ENCODE measurements at regions not wholly inside any gene's neighbourhood (a gene's known extent, or its start where the extent isn't known, plus 50 kb on each side); places are given as distances from the start of the nearest gene placed in this dataset.
"Not testable (repeated sequence)": the region's sequence is repeated elsewhere in the genome, so short reads cannot be mapped to it uniquely, and the experiment has no call there.

- no peaks in the 10 kb centered on the region for H3K27me3 Mint-ChIP-seq (ENCODE audit: insufficient read depth, unreplicated experiment)
- POLR2A ChIA-PET: no interaction called here
- intact Hi-C loops (cut with micrococcal nuclease): no loop called here
- CTCF ChIA-PET: no interaction called here
- H3K27ac Mint-ChIP-seq (ENCODE audit: low read depth, unreplicated experiment): no peak overlapping the region
- no peak overlapping the region for H3K4me3 Mint-ChIP-seq (ENCODE audit: unreplicated experiment)
- BruUV-seq (replicated peaks): no TSS peak
- peaks cover 61% of the 10 kb centered on the region for H3K9me3 Mint-ChIP-seq (ENCODE audit: unreplicated experiment)
- TF ChIP-seq, protein P1, sequence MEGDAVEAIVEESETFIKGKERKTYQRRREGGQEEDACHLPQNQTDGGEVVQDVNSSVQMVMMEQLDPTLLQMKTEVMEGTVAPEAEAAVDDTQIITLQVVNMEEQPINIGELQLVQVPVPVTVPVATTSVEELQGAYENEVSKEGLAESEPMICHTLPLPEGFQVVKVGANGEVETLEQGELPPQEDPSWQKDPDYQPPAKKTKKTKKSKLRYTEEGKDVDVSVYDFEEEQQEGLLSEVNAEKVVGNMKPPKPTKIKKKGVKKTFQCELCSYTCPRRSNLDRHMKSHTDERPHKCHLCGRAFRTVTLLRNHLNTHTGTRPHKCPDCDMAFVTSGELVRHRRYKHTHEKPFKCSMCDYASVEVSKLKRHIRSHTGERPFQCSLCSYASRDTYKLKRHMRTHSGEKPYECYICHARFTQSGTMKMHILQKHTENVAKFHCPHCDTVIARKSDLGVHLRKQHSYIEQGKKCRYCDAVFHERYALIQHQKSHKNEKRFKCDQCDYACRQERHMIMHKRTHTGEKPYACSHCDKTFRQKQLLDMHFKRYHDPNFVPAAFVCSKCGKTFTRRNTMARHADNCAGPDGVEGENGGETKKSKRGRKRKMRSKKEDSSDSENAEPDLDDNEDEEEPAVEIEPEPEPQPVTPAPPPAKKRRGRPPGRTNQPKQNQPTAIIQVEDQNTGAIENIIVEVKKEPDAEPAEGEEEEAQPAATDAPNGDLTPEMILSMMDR (IDR thresholded peaks at IDR 0.05; ENCODE audit: unreplicated experiment): no peak
- H3K36me3 Mint-ChIP-seq (ENCODE audit: insufficient read depth, unreplicated experiment): no peaks in the 10 kb centered on the region
- no peaks in the 10 kb centered on the region for H3K4me1 Mint-ChIP-seq (ENCODE audit: insufficient read depth, unreplicated experiment)
- no peak for DNase-seq (ENCODE audit: unreplicated experiment)
These were observed 236.1 kb upstream of the C16orf82 start for GRCh38 chr16:26830428-26831127.

DNA sequence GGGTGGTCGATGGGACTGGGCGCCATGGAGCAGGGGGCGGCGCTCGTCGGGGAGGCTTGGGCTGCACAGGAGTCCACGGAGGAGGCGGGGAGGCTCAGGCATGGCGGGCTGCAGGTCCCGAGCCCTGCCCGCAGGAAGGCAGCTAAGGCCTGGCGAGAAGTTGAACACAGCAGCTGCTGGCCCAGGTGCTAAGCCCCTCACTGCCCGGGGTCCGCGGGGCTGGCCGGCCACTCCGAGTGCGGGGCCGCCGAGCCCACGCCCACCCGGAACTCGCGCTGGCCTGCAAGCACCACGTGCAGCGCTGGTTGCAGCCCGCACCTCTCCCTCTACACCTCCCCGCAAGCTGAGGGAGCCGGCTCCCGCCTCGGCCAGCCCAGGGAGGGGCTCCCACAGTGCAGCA is 230.6 kb upstream of the C16orf82 start:
- H3K9me3 Mint-ChIP-seq (ENCODE audit: unreplicated experiment): peaks cover 38% of the 10 kb centered on the region
- H3K4me3 Mint-ChIP-seq (ENCODE audit: unreplicated experiment); CTCF ChIA-PET; H3K4me1 Mint-ChIP-seq (ENCODE audit: insufficient read depth, unreplicated experiment); H3K27ac Mint-ChIP-seq (ENCODE audit: low read depth, unreplicated experiment); DNase-seq (ENCODE audit: unreplicated experiment); H3K27me3 Mint-ChIP-seq (ENCODE audit: insufficient read depth, unreplicated experiment); H3K36me3 Mint-ChIP-seq (ENCODE audit: insufficient read depth, unreplicated experiment); intact Hi-C loops (cut with micrococcal nuclease); BruUV-seq (replicated peaks); POLR2A ChIA-PET: not testable (repeated sequence)

- no peaks in the 10 kb centered on the region for H3K36me3 Mint-ChIP-seq (ENCODE audit: insufficient read depth, unreplicated experiment)
- H3K27me3 Mint-ChIP-seq (ENCODE audit: insufficient read depth, unreplicated experiment): no peaks in the 10 kb centered on the region
- TF ChIP-seq, protein P1 (IDR thresholded peaks at IDR 0.05; ENCODE audit: unreplicated experiment): no peak
- no peak for DNase-seq (ENCODE audit: unreplicated experiment)
- CTCF ChIA-PET: no interaction called here
- no peak overlapping the region for H3K4me3 Mint-ChIP-seq (ENCODE audit: unreplicated experiment)
- BruUV-seq (replicated peaks): no TSS peak
- peaks cover 22% of the 10 kb centered on the region for H3K9me3 Mint-ChIP-seq (ENCODE audit: unreplicated experiment)
- POLR2A ChIA-PET: no interaction called here
- no peak overlapping the region for H3K27ac Mint-ChIP-seq (ENCODE audit: low read depth, unreplicated experiment)
- no peaks in the 10 kb centered on the region for H3K4me1 Mint-ChIP-seq (ENCODE audit: insufficient read depth, unreplicated experiment)
- intact Hi-C loops (cut with micrococcal nuclease): no loop called here
These were observed 227.8 kb upstream of the C16orf82 start for GRCh38 chr16:26838931-26839330.

DNA sequence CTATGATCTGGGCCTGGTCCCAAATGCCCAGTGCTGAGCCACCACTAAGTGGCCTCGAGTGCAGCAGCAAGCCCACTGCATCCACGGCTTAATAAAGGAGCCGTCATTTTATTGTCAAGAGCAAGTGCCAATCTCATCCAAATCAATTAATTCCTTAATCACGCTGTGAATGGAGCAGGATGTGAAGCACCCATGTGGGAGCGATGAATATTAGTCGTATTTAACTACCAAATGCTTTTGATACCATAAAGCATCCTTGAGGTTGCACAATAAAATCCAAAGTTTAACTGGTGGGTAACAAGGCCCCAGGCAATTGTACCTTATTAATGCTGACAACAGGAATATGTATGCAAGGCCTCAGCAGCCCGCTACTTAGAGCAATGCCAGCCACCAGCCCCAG is 226.0 kb upstream of the C16orf82 start:
- intact Hi-C loops (cut with micrococcal nuclease): no loop called here
- H3K27me3 Mint-ChIP-seq (ENCODE audit: insufficient read depth, unreplicated experiment): no peaks in the 10 kb centered on the region
- DNase-seq (ENCODE audit: unreplicated experiment): no peak
- no peaks in the 10 kb centered on the region for H3K36me3 Mint-ChIP-seq (ENCODE audit: insufficient read depth, unreplicated experiment)
- no TSS peak for BruUV-seq (replicated peaks)
- peaks cover 31% of the 10 kb centered on the region for H3K9me3 Mint-ChIP-seq (ENCODE audit: unreplicated experiment)
- H3K4me3 Mint-ChIP-seq (ENCODE audit: unreplicated experiment): no peak overlapping the region
- TF ChIP-seq, protein P1 (IDR thresholded peaks at IDR 0.05; ENCODE audit: unreplicated experiment): no peak
- POLR2A ChIA-PET: no interaction called here
- no peaks in the 10 kb centered on the region for H3K4me1 Mint-ChIP-seq (ENCODE audit: insufficient read depth, unreplicated experiment)
- H3K27ac Mint-ChIP-seq (ENCODE audit: low read depth, unreplicated experiment): no peak overlapping the region
- CTCF ChIA-PET: no interaction called here

DNA sequence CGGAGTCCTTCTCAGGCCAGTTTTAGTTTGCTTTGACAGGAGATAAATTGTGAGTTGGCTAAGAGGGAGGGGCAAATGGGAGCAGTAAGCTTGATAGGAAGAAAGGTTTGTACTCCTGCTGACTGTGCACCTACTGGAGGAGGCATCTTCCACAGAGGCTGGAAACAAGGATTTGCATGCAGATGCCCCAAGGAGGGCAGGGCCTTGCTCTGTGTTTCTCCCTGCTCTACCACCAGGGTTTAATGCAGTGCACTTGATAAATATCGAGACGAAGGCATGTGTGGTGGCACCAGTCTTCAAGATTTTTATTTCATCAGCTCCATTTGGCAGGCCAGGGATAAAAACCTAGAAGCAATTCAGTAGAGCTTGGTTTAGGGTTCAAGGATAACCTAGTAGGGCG is 210.5 kb upstream of the C16orf82 start:
- no peak overlapping the region for H3K27ac Mint-ChIP-seq (ENCODE audit: low read depth, unreplicated experiment)
- CTCF ChIA-PET: no interaction called here
- TF ChIP-seq, protein P1 (IDR thresholded peaks at IDR 0.05; ENCODE audit: unreplicated experiment): no peak
- POLR2A ChIA-PET: no interaction called here
- H3K4me3 Mint-ChIP-seq (ENCODE audit: unreplicated experiment): no peak overlapping the region
- BruUV-seq (replicated peaks): no TSS peak
- no peaks in the 10 kb centered on the region for H3K36me3 Mint-ChIP-seq (ENCODE audit: insufficient read depth, unreplicated experiment)
- H3K27me3 Mint-ChIP-seq (ENCODE audit: insufficient read depth, unreplicated experiment): no peaks in the 10 kb centered on the region
- peaks cover 50% of the 10 kb centered on the region for H3K9me3 Mint-ChIP-seq (ENCODE audit: unreplicated experiment)
- intact Hi-C loops (cut with micrococcal nuclease): no loop called here
- H3K4me1 Mint-ChIP-seq (ENCODE audit: insufficient read depth, unreplicated experiment): no peaks in the 10 kb centered on the region
- DNase-seq (ENCODE audit: unreplicated experiment): no peak

All from MCF 10A (cell line).